RWPE1 (cell line): ENCODE measurements at regions not wholly inside any gene's neighbourhood (a gene's known extent, or its start where the extent isn't known, plus 50 kb on each side); places are given as distances from the start of the nearest gene placed in this dataset.

Source experiments
- CTCF ChIA-PET: fragments of 350-600 bp; sonication (Branson Sonifier 250); formaldehyde crosslinking; extraction: SDS; loops from one replicate; lab custom pipeline; 2021; lab: Yijun Ruan, JAX
- POLR2A ChIA-PET: fragments of 400-600 bp; formaldehyde crosslinking; extraction: SDS; loops from one replicate; lab custom pipeline; 2020; ENCODE audit warnings: antibody characterized with exemption; ENCODE audit not compliant: low non-redundant PET; lab: Yijun Ruan, JAX
- DNase-seq: peaks from one replicate; pipeline ENCODE4 v3.0.0; 2012; ENCODE audit warnings: low spot score
- H3K27ac ChIP-seq: fragments of 450-650 bp; 2 replicates; pipeline ENCODE4 v1.5.1; 2017
- CTCF ChIP-seq: fragments of 450-650 bp; conservative IDR thresholded peaks from 2 replicates; pipeline ENCODE4 v1.5.1; 2017; ENCODE audit warnings: low read depth, mild to moderate bottlenecking

- ChIA-PET POLR2A (no interaction called here), CTCF (no interaction called here)
- TF ChIP-seq CTCF, result no peak
- peak overlapping the region; percentile 40; the same call in 1 of the 2 replicates for H3K27ac ChIP-seq
- DNase-seq, result no peak
Measured at GRCh38 chr5:124289130-124289529, 457.3 kb downstream of the ZNF608 start.

- DNase-seq, result no peak
- TF ChIP-seq CTCF, result no peak
- ChIA-PET CTCF (no interaction called here), POLR2A (no interaction called here)
- no peak overlapping the region for H3K27ac ChIP-seq
Measured at GRCh38 chr5:124287813-124288212, 458.6 kb downstream of the ZNF608 start.

GRCh38 chr5:124285733-124286132, 460.7 kb downstream of the ZNF608 start:
- POLR2A ChIA-PET, result no interaction called here
- CTCF ChIA-PET, result interaction anchor here (0.6 to 0.7 kb wide), 2 partner anchors 26 to 30 kb away, joined by 3 read pairs; no protein-coding TSS in a partner anchor
- no peak overlapping the region for H3K27ac ChIP-seq
- no peak for DNase-seq
- TF ChIP-seq CTCF, result no peak

- no peak for TF ChIP-seq CTCF
- POLR2A ChIA-PET, result no interaction called here
- H3K27ac ChIP-seq, result no peak overlapping the region
- DNase-seq, result peak; percentile 26
- CTCF ChIA-PET, result no interaction called here
Measured at GRCh38 chr5:124285071-124285470, 461.4 kb downstream of the ZNF608 start.

GRCh38 chr5:124283031-124283430, 463.4 kb downstream of the ZNF608 start:
- TF ChIP-seq CTCF, result no peak
- ChIA-PET CTCF (no interaction called here), POLR2A (no interaction called here)
- DNase-seq, result no peak
- H3K27ac ChIP-seq, result no peak overlapping the region

GRCh38 chr5:124280079-124280478, 466.4 kb downstream of the ZNF608 start:
- no peak for TF ChIP-seq CTCF
- peak; percentile 39 for DNase-seq
- CTCF ChIA-PET, result interaction anchor here (0.7 kb wide), 1 partner anchor 1525 kb away, joined by 4 read pairs; no protein-coding TSS in a partner anchor
- POLR2A ChIA-PET, result no interaction called here
- H3K27ac ChIP-seq, result peak overlapping the region; percentile 51
